ENCODE measurements at regions not wholly inside any gene's neighbourhood (a gene's known extent, or its start where the extent isn't known, plus 50 kb on each side); places are given as distances from the start of the nearest gene placed in this dataset.

GRCh38 chr6:100268326-100268725 lies 196.4 kb downstream of the SIM1 start:
- DNase-seq (ENCODE audit: low read depth), result no peak

- DNase-seq (ENCODE audit: low read depth), result no peak
These were observed 197.0 kb downstream of the SIM1 start for GRCh38 chr6:100267721-100268123.

- no peak for DNase-seq (ENCODE audit: low read depth)
These were observed 198.0 kb downstream of the SIM1 start for GRCh38 chr6:100266494-100267401.

GRCh38 chr6:100262086-100262485 lies 202.6 kb downstream of the SIM1 start:
- DNase-seq (ENCODE audit: low read depth), result no peak

GRCh38 chr6:100261486-100261885 lies 203.2 kb downstream of the SIM1 start:
- DNase-seq (ENCODE audit: low read depth), result no peak

- no peak for DNase-seq (ENCODE audit: low read depth)
These were observed 204.1 kb downstream of the SIM1 start for GRCh38 chr6:100260584-100260983.

- no peak for DNase-seq (ENCODE audit: low read depth)
These were observed 204.9 kb downstream of the SIM1 start for GRCh38 chr6:100259865-100260264.

- no peak for DNase-seq (ENCODE audit: low read depth)
These were observed 206.0 kb downstream of the SIM1 start for GRCh38 chr6:100258752-100259151.

- DNase-seq (ENCODE audit: low read depth), result no peak
These were observed 206.8 kb downstream of the SIM1 start for GRCh38 chr6:100257793-100258395.

- no peak for DNase-seq (ENCODE audit: low read depth)
These were observed 209.0 kb downstream of the SIM1 start for GRCh38 chr6:100255701-100256100.

GRCh38 chr6:100247123-100247522 lies 217.6 kb downstream of the SIM1 start:
- DNase-seq (ENCODE audit: low read depth), result no peak

- DNase-seq (ENCODE audit: low read depth), result no peak
These were observed 218.5 kb downstream of the SIM1 start for GRCh38 chr6:100246206-100246605.

GRCh38 chr6:100240798-100241197 lies 223.9 kb downstream of the SIM1 start:
- DNase-seq (ENCODE audit: low read depth), result no peak

GRCh38 chr6:100237821-100238220 lies 226.9 kb downstream of the SIM1 start:
- no peak for DNase-seq (ENCODE audit: low read depth)

GRCh38 chr6:100236389-100236788 lies 228.3 kb downstream of the SIM1 start:
- no peak for DNase-seq (ENCODE audit: low read depth)

GRCh38 chr6:100235631-100236030 lies 229.1 kb downstream of the SIM1 start:
- DNase-seq (ENCODE audit: low read depth), result no peak

GRCh38 chr6:100234625-100235024 lies 230.1 kb downstream of the SIM1 start:
- no peak for DNase-seq (ENCODE audit: low read depth)

GRCh38 chr6:100232781-100233573 lies 231.7 kb downstream of the SIM1 start:
- no peak for DNase-seq (ENCODE audit: low read depth)

- no peak for DNase-seq (ENCODE audit: low read depth)
These were observed 233.8 kb downstream of the SIM1 start for GRCh38 chr6:100230953-100231316.

- no peak for DNase-seq (ENCODE audit: low read depth)
These were observed 234.4 kb downstream of the SIM1 start for GRCh38 chr6:100230115-100230952.

GRCh38 chr6:100229512-100229911 lies 235.2 kb downstream of the SIM1 start:
- DNase-seq (ENCODE audit: low read depth), result no peak
